Iris pigment epithelial cell (primary cell): ENCODE measurements at regions not wholly inside any gene's neighbourhood (a gene's known extent, or its start where the extent isn't known, plus 50 kb on each side); places are given as distances from the start of the nearest gene placed in this dataset.

Experiments used
- DNase-seq: peaks from one replicate; pipeline ENCODE4 v3.0.0-alpha.2; 2011; ENCODE audit warnings: low read depth

DNA sequence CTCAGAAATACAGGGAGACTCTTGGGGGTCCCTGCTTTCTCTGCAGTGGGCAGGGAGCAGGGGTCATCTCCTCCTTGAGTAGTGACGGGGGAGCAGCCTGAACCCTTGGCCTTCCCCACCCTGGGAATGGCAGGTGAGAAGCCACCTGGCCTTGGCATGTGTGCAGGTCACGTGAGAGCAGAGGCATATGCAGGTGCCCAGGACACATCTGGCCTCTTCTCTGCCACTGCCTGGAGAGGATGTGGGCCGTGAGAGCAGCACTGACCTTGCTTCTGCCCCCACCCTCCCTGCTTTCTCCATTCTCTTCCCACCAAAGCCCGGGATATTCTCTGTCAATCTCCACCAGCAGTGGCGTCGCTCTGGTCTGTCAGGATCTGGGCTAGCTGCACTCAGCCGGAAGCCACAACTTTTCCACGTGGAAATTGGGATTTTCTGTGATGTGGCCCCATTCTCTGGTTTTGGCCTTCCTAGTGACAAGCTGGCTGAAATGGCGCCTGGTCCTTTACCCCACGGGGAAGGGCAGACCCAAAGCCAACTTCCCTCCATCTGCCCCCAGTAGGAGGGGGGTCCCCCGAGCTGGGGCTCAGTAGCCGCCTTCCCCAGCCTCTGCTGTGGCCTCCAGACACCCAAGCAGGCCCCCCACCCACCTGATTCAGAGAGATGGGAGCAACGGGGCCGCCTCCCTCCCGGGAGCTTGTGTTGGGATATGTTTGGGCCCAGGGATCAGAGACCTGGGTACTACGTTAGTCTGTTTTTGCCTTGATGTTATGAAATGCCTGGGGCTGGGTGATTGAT lies 70.4 kb upstream of the FCN1 start:
- no peak for DNase-seq

DNA sequence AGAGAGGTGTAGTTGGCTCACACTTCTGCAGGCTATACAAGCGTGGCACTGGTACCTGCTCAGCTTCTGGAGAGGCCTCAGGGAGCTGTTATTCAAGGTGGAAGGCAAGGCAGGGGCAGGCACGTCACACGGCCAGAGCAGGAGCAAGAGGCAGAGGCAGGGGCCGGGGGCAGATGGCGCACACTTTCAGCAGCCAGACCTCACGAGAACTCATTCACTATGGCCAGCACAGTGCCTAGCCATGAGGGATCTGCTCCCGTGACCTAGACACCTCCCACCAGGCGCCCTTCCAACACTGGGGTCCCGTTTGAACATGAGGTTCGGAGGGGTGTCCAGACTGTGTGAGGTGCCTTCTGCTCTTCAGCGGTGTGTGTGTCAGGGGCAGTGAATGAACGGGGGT lies 71.0 kb upstream of the FCN1 start:
- DNase-seq, result no peak

DNA sequence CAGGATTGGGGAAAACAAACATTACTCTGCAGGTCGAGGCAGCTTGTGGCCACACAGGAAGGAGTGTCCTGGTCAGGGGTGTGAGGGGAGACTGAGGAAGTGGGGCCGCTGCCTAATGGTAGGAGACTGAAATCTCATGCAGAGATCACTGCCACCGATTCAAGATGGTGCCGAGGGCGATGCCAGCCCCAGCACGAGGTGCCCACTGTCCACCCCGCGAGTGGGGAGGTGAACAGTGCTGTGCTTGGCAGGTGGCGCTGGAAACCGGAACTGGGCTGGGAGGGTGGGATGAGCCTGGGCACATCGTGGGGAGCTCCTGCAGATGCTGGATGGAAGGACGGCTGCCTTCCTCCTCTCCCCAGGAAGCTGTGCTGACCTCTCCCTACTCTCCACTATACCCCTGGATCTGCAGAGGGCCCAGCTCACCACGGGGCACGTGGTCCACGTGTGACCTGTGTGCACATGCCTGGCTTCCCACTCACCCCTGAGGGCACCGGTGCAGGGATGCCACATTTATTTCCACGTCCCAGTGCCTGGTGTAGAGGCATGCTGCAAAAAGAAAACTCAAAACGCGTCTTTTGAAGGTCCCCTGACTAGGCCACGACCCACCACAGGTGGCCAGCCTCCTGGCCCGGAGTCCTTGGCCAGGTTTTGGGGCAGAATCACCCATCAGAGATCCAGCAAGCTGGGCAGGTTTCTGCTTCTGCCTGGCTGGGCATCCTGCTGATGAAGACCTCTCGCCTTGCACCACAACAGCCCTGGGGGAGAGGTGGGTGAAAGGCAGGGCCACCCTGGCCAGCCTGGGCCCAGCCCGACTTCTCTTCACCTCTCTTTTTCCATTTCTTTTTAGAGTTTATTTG lies 71.7 kb upstream of the FCN1 start:
- no peak for DNase-seq

DNA sequence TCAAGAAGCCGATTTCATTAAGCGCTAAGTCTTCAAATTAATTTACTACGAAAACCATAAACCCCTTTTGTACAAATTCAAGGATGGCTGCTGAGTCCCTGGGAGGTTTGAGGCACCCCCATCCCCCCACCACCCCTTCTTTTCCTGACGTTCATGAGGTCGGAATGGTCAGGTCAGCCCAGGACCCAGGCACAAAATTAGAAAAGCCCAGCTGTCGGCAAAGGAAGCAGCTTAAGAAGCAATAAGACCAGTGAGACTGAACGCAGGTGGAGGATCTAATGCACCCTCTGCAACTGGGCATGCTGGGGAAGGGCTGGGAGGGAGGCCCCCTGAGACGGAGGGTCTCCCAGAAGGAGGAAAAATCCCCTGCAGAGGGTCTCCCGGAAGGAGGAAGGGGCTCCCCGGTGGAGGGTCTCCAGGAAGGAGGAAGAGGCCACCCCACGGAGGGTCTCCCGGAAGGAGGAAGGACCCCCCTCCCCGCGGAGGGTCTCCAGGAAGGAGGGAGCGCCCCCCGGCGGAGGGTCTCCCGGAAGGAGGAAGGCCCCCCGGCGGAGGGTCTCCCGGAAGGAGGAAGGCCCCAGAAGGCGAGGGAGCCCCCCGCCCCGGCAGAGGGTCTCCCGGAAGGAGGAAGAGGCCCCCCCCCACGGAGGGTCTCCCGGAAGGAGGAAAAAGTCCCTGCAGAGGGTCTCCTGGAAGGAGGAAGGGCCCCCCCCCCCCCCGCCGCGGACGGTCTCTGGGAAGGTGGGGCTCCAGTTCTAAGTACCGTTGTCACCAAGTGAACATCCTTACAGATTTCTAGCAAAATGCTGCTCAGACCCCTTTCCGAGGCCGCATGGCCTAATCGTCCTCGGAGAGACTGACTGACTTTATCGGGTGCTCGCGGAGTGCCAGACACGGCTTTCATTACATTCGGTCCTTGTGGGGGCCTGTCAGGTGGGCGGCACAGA lies 74.4 kb upstream of the FCN1 start:
- DNase-seq, result no peak

DNA sequence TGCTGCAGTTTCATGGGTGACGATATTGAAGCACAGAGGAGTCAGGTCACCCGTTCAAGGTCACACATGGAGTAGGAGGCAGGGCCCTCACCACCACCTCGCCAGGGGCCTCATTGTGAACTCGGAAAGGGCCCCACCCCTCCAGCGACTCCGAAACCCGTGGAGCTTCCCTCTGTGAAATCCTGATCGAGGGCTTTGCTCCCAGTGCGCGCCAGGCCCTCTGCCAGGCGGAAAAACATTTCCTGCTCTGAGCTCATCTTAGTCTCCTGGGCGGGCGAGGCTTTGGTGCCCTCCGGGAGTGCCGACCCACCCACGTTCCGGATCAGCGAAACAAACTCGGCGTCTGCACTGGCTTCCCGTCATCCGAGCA lies 75.0 kb upstream of the FCN1 start:
- no peak for DNase-seq

DNA sequence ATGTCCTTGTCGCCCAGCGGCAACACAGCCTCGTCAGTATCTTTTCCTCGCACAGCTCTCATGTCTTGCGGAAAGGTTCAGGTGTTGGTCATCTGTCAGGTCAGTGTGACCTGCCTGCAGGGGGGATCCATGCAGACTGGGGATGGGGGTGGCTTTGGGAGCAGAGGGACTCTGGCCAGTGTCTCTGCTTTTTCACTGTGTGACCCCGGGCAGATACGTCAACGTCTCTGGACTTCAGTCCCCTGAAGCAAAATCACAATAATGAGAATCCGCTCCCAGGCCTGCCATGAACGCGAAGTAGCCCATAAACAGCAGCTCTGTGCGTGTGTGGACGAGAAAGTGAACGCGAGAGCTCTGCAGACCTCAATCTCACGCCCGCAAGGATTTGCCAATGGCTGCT lies 75.7 kb upstream of the FCN1 start:
- no peak for DNase-seq

DNA sequence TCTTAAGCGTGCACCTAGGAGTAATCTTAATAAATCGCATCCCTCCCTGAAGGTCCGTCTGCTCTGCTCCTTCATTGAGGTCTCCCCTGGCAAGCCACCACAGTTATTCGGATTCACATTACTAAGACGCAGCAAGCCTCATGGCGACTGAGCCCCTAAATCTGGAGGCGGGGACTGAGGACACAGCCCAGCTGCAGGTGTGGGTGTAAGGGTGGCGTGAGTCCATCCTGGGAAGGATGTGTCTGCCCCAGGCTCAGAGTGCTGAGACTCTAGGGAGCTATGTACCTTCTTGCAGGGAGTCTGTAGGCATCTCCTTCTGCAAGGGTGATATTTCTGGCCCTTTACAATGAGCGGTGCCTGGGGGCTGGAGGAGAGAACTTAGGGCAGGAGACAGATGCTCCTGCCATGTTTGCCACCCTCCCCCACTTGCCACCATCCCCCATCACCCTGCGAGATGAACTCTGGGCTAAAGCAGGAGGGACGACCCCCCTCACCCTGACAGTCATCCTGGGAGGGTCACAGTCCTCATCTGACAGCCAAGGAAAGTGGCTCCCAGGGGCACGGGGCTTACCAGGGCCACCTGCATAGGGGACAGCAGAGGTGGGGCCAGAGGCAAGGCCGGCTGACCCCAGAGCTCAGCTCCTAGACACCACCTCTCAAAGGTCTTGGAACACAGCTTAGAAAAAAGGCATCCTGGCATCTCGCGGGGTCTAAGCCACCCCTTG lies 76.4 kb upstream of the FCN1 start:
- no peak for DNase-seq

DNA sequence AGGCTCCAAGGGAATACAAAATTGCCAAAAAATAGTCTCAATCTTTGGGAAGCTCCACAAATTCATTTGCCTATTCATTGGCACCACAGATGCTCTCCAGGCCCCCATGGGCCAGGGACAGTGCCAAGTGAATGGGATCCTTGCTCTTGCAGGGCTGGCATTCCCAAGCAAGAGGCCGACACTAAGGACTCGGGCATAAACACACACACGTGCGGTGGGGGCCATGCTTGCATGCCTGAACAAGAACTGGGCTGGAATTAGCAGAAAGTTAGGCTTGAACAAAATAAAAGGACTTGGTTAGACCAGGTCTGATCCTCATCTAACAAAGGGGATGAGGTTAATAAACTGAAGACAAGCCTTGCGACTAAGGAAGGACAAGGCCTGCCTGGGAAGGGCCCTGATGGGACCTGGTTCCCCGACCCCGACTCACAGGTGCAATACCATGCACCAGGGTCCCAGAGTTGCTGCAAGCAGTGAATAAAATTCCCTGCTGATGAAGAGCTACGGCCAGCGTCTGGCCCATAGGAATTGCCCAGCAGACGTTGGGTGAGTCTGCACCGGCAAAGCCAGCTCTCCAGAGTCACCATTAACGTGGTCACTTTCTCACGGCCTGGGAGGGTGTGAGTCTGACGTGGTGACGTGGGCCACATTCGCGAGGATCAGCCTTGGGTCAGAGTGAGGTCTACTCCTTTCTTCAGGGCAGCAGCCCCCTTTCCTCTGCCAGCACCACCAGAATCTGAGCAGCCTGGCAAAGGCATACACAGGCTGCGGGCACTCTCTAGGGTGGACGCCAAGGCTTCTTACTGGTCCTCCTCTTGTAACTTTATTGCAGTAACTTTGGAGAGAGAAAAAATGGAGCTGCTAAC lies 77.4 kb upstream of the FCN1 start:
- DNase-seq, result no peak

DNA sequence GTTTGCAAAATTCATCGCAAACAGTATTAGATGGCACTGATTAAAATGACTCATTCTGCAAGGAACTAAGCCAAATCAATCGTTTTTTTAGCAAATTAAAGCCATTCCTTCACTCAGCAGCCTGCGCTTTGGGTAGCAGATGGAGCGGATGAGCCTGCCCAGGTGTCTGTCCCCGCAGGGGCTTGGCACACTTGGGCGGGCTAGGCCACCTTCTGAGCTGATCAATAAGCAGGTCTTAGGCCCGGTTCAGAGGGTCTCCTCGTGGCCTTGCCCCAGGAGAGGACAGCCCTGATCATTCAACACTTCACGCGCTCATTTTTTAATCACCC lies 78.0 kb upstream of the FCN1 start:
- DNase-seq, result no peak

DNA sequence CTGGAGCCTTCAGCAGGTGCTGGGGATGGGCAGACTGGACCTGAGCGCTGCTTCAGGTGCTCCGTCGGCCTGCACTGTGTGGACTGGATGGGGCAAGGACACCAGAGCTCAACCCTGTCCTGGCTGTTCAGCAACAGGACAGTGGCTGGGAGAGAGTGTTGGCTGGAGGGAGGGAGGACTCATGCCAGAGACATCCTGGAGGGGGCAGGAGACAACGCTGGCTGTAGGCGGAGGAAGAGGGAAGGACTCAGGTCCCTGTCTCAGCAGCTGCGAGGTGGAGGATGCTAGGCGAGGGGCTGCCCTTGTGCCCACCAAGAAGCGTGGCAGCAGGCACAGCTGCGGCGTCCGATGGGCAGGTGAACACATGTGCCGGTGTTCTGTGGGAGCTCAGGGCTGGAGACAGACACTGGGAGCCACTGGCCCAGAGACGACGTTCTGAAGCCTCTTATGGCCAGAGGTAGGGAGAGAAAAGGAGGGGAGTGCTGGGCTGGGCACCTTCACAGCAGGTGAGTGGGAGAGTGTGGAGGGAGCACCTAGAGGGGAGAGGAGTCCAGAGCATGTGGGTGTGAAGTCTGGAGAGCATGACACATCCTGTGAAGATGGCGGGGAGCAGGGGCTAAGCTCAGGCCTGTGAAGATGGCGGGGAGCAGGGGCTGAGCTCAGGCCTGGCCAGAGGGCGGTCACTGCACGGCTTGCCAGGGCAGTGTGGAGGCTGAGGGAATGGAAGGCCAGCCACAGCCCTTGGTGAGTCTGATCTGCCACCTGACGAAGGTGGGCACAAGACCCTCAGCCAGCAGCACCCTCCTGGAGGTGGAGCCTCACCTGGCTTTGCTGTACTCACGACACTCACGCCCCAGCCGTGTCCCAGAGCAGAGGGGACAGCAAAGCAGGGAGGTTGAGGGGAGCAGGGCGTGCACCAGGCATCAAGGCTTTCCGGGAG lies 79.1 kb upstream of the FCN1 start:
- DNase-seq, result no peak

DNA sequence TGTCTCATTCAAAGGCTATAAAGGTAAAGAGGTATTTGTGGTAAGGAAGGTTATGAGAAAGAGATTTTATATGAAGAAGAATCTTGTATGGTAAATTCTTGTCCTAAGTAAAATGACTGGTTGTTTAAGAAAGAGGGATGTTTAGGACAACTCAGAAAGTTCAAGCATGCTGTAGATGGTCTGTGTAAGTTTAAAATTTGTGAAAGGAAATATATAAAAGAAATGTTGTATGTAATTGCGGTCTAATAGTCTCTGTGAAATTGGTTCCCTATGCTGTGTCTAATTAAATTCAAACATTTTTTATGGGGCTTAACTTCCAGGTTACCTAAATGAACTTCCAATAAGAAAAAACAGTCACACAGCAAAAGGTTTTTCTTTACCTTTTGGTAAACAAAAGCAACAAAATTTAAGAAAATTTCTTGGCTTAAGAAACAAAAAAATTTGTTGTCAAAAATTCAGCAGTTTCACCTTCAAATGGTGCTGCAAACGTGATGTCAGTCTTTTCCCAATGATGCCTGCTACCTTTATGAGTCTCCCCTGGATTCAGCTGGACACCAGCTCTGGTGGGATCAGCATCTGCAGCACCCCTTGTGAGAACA lies 83.0 kb upstream of the FCN1 start:
- no peak for DNase-seq

DNA sequence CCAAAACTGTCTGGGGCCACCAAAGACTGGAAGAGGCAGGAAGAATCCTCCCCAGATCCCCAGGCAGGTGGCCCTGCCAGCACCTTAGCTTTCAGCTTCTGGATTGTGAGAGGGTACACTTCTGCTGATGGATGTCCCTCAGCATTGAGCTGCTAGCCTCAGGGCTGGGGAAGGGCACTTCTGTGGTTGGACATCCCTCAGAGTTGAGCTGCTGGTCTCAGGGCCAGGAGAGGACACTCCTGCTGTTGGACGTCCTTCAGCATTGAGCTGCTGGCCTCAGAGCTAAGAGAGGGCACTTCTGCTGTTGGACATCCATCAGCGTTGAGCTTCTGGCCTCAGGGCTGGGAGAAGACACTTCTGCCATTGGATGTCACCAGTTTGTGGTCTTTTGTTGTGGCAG lies 83.8 kb upstream of the FCN1 start:
- DNase-seq, result no peak

DNA sequence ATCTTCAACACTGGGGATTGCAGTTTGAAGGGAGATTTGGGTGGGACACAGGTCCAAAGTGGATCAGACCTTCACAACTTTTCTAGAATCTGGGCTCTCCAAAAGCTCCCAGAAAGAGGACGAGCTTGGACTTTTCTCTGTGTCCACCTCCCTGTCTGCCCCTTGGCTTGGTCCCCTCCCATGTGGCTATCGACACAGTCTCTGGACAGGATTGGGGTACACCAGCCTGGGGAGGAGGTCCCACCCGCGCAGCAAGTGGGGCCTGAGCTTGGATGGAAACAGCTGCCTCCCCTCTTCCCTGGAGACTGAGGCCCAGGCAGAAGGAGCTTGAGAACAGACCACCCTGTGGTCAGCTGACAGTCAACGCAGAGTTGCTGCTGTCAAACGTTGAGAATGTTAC lies 84.6 kb upstream of the FCN1 start:
- DNase-seq, result no peak

DNA sequence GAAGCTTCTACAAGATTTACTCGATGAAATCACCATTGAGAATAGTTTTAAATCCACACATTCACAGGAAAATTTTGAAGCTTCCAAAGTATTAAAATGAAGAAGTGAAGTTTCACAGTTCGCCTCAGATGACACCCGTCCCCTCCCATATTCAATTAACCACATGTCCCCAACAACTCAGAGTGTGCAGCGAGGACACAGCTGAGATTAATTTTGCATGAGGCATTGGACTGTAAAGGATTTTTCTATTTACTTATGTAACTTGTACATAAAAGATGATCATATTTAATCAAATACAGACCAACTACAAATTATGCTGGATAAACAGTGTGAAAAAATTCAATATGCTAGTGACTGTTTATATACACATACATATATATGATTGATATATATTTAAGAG lies 84.7 kb upstream of the OLFM1 start:
- no peak for DNase-seq

DNA sequence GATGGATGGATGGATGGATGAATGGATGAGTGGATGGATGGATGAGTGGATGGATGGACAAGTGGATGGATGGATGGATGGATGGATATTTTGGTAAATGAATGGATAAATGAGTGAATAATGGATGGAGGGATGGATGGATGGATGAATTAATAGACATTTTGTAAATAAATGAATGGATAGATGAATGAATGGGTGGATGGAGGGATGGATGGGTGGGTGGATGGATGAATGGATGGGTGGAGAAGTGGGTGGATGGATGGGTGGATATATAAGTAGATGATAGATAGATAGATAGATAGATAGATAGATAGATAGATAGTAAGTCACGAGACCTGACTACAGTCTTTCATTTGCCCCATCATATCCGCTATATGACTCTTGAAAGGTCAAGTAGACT lies 82.7 kb upstream of the OLFM1 start:
- DNase-seq, result no peak

DNA sequence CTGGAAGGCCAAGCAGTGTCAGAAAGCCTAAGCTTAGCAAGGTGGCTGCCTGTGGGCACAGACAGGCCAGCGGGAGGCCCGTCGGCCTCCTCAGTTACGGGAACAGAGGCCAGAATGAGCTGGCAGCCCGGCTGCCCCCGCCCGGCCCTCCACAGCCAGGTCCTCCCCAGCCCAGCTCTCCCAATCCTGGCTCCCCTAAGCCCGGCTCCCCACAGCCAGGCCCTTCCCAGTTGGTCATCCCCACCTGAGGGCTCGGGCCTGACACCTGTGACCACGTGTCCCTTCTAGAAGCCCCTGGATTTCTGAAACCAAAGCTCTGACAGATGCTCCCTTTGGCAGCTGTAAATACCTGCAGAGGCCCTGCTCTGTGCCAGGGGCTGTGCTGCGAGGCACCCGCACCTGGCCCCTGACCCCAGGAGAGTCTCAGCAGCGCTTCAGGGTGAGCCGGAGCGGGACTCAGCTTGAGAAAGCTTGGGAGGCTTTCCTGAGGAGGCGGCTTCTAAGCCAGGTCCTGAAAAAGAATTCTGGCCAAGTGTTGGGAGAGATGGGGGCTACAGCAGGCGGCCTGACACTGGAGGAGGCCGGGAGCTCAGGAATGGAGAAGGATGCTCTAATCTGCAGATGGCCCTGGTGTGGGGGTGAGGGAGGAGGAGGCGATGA lies 80.4 kb upstream of the OLFM1 start:
- DNase-seq, result no peak

DNA sequence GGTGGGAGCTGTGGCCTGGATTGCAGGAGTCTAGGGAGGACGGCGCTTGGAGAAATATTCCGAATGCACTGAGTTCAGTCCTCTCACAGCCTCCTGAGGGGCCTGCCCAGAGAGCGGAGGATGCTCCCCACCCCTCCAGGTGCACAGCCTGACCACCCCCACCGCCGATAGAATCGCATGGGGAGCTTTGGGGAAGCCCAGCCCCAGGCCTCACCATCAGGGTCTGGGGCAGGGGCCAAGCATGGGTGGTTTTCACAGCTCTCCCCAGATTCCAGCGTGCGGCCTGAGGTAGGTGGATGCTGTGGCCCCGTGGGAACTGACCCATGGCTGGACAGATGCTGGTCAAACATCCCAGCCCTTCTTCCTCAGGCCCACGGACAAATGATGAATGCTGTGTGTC lies 79.9 kb upstream of the OLFM1 start:
- DNase-seq, result no peak

DNA sequence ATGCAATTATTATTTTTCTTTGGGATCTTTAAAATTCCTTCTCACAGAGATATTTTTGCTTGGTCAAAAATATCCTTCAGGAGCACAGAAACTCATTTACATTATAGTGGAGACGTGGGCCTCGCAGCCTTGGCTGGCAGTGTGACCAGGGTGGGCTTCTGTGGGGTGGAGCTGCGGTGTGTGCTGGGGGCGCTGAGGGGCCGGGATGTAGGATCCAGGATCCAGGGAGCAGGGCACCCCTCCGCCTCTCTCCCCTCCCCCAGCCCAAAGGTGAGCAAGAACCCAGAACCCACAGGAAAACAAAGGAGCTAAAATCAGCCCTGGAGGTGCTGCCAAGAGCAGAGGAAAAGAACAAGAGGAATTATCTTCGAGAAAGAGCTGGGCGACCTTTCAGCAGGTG lies 79.1 kb upstream of the OLFM1 start:
- no peak for DNase-seq

DNA sequence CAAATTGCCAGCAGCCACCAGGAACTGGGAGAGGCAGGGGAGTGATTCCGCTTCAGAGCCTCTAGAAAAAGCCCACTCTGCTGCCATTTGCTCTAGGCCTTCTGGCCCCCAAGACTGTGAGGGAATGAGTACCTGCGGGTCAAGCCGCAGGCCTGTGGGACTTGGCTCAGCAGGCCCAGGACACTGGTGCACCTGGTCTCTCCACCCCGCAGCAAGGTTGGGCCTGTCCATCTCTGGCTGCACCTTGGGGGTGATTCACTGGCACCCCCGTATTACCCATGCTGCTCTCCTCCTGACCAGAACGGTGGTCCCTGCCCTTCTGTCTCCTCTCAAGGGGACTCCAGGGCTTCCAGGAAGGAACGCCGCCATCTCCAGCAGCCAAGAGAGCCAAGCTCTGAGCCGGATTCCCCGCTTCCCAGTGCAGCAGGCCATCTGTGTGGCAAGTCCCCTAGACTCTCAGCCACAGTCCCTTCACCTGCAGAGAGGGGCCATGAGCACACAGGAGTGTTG lies 78.4 kb upstream of the OLFM1 start:
- DNase-seq, result no peak
